SK-N-SH (cell line): ENCODE measurements at regions not wholly inside any gene's neighbourhood (a gene's known extent, or its start where the extent isn't known, plus 50 kb on each side); places are given as distances from the start of the nearest gene placed in this dataset.

ENCODE experiments used
- CTCF ChIA-PET: fragments of 300-600, 350-600 bp; formaldehyde crosslinking; extraction: SDS; loops from one replicate; lab custom pipeline; 2021; lab: Yijun Ruan, JAX
- POLR2A ChIA-PET: fragments of 350-600 bp; sonication (Branson Sonifier 250); formaldehyde crosslinking; extraction: SDS; loops from one replicate; lab custom pipeline; 2020; ENCODE audit warnings: antibody characterized with exemption, inconsistent platforms; lab: Yijun Ruan, JAX
- DNase-seq: peaks from one replicate; pipeline ENCODE4 v3.0.0; 2012
- H2AFZ ChIP-seq: fragments of 200-600 bp; sonication (generic); 2 replicates; pipeline ENCODE4 v1.8.1; 2016; ENCODE audit warnings: antibody characterized with exemption, mild to moderate bottlenecking, low read depth
- H3F3A ChIP-seq: fragments of 200-600 bp; sonication (generic); replicated peaks from 2 replicates; pipeline ENCODE3; 2016; ENCODE audit warnings: antibody characterized with exemption, mild to moderate bottlenecking; ENCODE audit not compliant: insufficient read depth
- H3K27ac ChIP-seq, 2 experiments: fragments of 200-500 bp in 1 of 2; fragments of 200-600 bp in 1 of 2; sonication (Bioruptor generic) in 1 of 2; sonication (generic), shearing (Covaris generic) in 1 of 2; 2 replicates each; pipeline versions ENCODE4 v1.5.1 to v1.6.1; 2014 to 2016; ENCODE audit warnings: low read depth in 2 of 2, inconsistent platforms in 1 of 2, low read length in 1 of 2, mild to moderate bottlenecking in 1 of 2, mixed read lengths in 1 of 2
- H3K27me3 ChIP-seq: fragments of 200-600 bp; sonication (generic), shearing (Covaris generic); 2 replicates; pipeline ENCODE4 v1.6.1; 2016; ENCODE audit warnings: mixed run types; ENCODE audit not compliant: insufficient read depth
- H3K36me3 ChIP-seq, 2 experiments: fragments of 200-500 bp in 1 of 2; fragments of 200-600 bp in 1 of 2; sonication (Bioruptor generic) in 1 of 2; sonication (generic) in 1 of 2; replicated peaks in 1 of 2; 2 replicates each; pipeline versions ENCODE3 to v1.5.1; 2014 to 2016; ENCODE audit warnings: low read length in 1 of 2, mild to moderate bottlenecking in 1 of 2; ENCODE audit not compliant: insufficient read depth in 2 of 2, control insufficient read depth in 1 of 2
- H3K4me1 ChIP-seq, 2 experiments: fragments of 200-500 bp in 1 of 2; fragments of 200-600 bp in 1 of 2; sonication (Bioruptor generic) in 1 of 2; sonication (generic), shearing (Covaris generic) in 1 of 2; 2 replicates each; pipeline versions ENCODE4 v1.5.1 to v1.6.1; 2014 to 2016; ENCODE audit warnings: low read depth in 1 of 2, low read length in 1 of 2, mixed run types in 1 of 2; ENCODE audit not compliant: insufficient read depth in 2 of 2, control insufficient read depth in 1 of 2
- H3K4me2 ChIP-seq: fragments of 200-600 bp; sonication (generic), shearing (Covaris generic); 2 replicates; pipeline ENCODE4 v1.6.1; 2017; ENCODE audit warnings: mixed run types
- H3K4me3 ChIP-seq, 2 experiments: fragments of 200-500 bp in 1 of 2; fragments of 200-600 bp in 1 of 2; sonication (Bioruptor generic) in 1 of 2; sonication (generic), shearing (Covaris generic) in 1 of 2; 2 replicates each; pipeline versions ENCODE4 v1.5.1 to v1.8.1; 2014 to 2016; ENCODE audit warnings: low read depth in 2 of 2, inconsistent platforms in 1 of 2, low read length in 1 of 2, mild to moderate bottlenecking in 1 of 2, mixed read lengths in 1 of 2, moderate library complexity in 1 of 2
- H3K79me2 ChIP-seq: fragments of 200-600 bp; sonication (generic); 2 replicates; pipeline ENCODE4 v1.8.1; 2017; ENCODE audit warnings: mild to moderate bottlenecking; ENCODE audit not compliant: insufficient read depth
- H3K9ac ChIP-seq: fragments of 200-600 bp; sonication (generic); 2 replicates; pipeline ENCODE4 v1.6.1; 2017; ENCODE audit warnings: mixed run types
- H3K9me2 ChIP-seq: fragments of 200-600 bp; sonication (generic); 2 replicates; pipeline ENCODE4 v1.6.1; 2017; ENCODE audit warnings: mixed run types
- H3K9me3 ChIP-seq: fragments of 200-600 bp; sonication (generic); 2 replicates; pipeline ENCODE4 v1.6.1; 2017; ENCODE audit warnings: mixed run types, mild to moderate bottlenecking, moderate library complexity
- H4K20me1 ChIP-seq: fragments of 200-600 bp; sonication (generic); 2 replicates; pipeline ENCODE4 v1.6.1; 2017; ENCODE audit warnings: mild to moderate bottlenecking, mixed run types; ENCODE audit not compliant: insufficient read depth
- CHD2 ChIP-seq: fragments of 150-350 bp; IDR thresholded peaks from 2 replicates; pipeline ENCODE4 v1.6.1; 2018; ENCODE audit warnings: low read length; ENCODE audit not compliant: partially characterized antibody
- ELF1 ChIP-seq: IDR thresholded peaks from 2 replicates; pipeline ENCODE4 v1.4.0; 2012
- EP300 ChIP-seq, 2 experiments: IDR thresholded peaks; 2 replicates each; pipeline versions ENCODE4 v1.4.0 to v1.6.1; 2012; ENCODE audit warnings: borderline replicate concordance in 1 of 2, low read depth in 1 of 2, low read length in 1 of 2
- EZH2phosphoT487 ChIP-seq: fragments of 200-600 bp; sonication (generic); IDR thresholded peaks from 2 replicates; pipeline ENCODE4 v1.6.1; 2017; ENCODE audit warnings: low read depth, mixed run types, mild to moderate bottlenecking, antibody characterized with exemption, moderate library complexity, borderline replicate concordance
- FOXJ3 ChIP-seq: sonication (generic); formaldehyde crosslinking; IDR thresholded peaks from 2 replicates; pipeline ENCODE4 v1.5.1; 2020; ENCODE audit warnings: mild to moderate bottlenecking, missing genetic modification reagents
- GABPA ChIP-seq: IDR thresholded peaks from 2 replicates; pipeline ENCODE4 v1.4.0; 2012; ENCODE audit warnings: low read depth, mild to moderate bottlenecking
- GATA2 ChIP-seq: sonication (generic); formaldehyde crosslinking; IDR thresholded peaks from 2 replicates; pipeline ENCODE4 v1.5.0; 2020; ENCODE audit warnings: mild to moderate bottlenecking, missing genetic modification reagents
- IRF3 ChIP-seq: fragments of 150-350 bp; IDR thresholded peaks from 2 replicates; pipeline ENCODE4 v1.6.1; 2016; ENCODE audit warnings: mild to moderate bottlenecking, low read depth, low read length
- MXI1 ChIP-seq: IDR thresholded peaks from 2 replicates; pipeline ENCODE4 v1.6.1; 2012; ENCODE audit warnings: mild to moderate bottlenecking, low read depth, low read length, improper control_type of control experiment
- NFIC ChIP-seq: IDR thresholded peaks from 2 replicates; pipeline ENCODE4 v1.4.0; 2012; ENCODE audit warnings: borderline replicate concordance
- NRF1 ChIP-seq: IDR thresholded peaks from 2 replicates; pipeline ENCODE4 v1.6.1; 2012; ENCODE audit warnings: low read depth, mild to moderate bottlenecking, low read length
- POLR2AphosphoS5 ChIP-seq: IDR thresholded peaks from 2 replicates; pipeline ENCODE4 v1.6.1; 2012; ENCODE audit warnings: low read depth, low read length
- RCOR1 ChIP-seq: fragments of 150-350 bp; IDR thresholded peaks from 2 replicates; pipeline ENCODE4 v1.6.1; 2017; ENCODE audit warnings: antibody characterized with exemption, low read length
- RFX5 ChIP-seq: IDR thresholded peaks from 2 replicates; pipeline ENCODE4 v1.6.1; 2012; ENCODE audit warnings: mild to moderate bottlenecking, improper control_type of control experiment, low read length
- RXRA ChIP-seq: IDR thresholded peaks from 2 replicates; pipeline ENCODE4 v1.4.0; 2012; ENCODE audit warnings: low read depth, mild to moderate bottlenecking, borderline replicate concordance
- SIN3A ChIP-seq: IDR thresholded peaks from 2 replicates; pipeline ENCODE4 v1.6.1; 2012; ENCODE audit warnings: low read depth, mild to moderate bottlenecking, low read length, moderate library complexity, borderline replicate concordance
- SMC3 ChIP-seq: IDR thresholded peaks from 2 replicates; pipeline ENCODE4 v1.6.1; 2012; ENCODE audit warnings: low read depth, low read length, improper control_type of control experiment
- TAF1 ChIP-seq: IDR thresholded peaks from 2 replicates; pipeline ENCODE4 v1.6.1; 2012; ENCODE audit warnings: low read depth, mild to moderate bottlenecking, low read length, moderate library complexity, borderline replicate concordance
- WGBS: methylation state at CpG from one replicate; pipeline ENCODE4 v1.1.6; 2017; ENCODE audit warnings: low lambda C conversion rate; 5-methylcytosine and 5-hydroxymethylcytosine counted together
- TF ChIP-seq, protein P1 (sequence below): IDR thresholded peaks from 2 replicates; pipeline ENCODE4; 2012

GRCh38 chr1:99447721-99448120 is 183.4 kb downstream of the PLPPR4 start:
- ChIA-PET CTCF (no interaction called here), POLR2A (no interaction called here)
- Histone ChIP-seq H3K36me3 (no peaks in the 10 kb centered on the region), H3K4me3 (no peak overlapping the region), H3K4me1 (no peaks in the 10 kb centered on the region; a peak in 1 of 4 replicates), H3K9ac (no peak overlapping the region), H3K9me3 (no peaks in the 10 kb centered on the region), H4K20me1 (no peaks in the 10 kb centered on the region), H3K4me2 (no peak overlapping the region), H3K9me2 (no peaks in the 10 kb centered on the region), H3K27ac (no peak overlapping the region), H3K27me3 (no peaks in the 10 kb centered on the region), H3K79me2 (no peaks in the 10 kb centered on the region), H3F3A (peaks cover 5% of the 10 kb centered on the region), H2AFZ (no peak overlapping the region)
- DNase-seq: no peak
- no peak for TF ChIP-seq RCOR1
- TF ChIP-seq ELF1: no peak
- no peak for TF ChIP-seq GABPA
- no peak for TF ChIP-seq IRF3
- TF ChIP-seq SIN3A: no peak
- no peak for TF ChIP-seq MXI1
- TF ChIP-seq NFIC: no peak
- TF ChIP-seq RFX5: no peak
- no peak for TF ChIP-seq FOXJ3 (CRISPR knock-in tag)
- no peak for TF ChIP-seq TAF1
- TF ChIP-seq EZH2phosphoT487: no peak
- no peak for TF ChIP-seq CHD2
- TF ChIP-seq RXRA: no peak
- no peak for TF ChIP-seq NRF1
- no peak for TF ChIP-seq GATA2 (CRISPR knock-in tag)

DNA sequence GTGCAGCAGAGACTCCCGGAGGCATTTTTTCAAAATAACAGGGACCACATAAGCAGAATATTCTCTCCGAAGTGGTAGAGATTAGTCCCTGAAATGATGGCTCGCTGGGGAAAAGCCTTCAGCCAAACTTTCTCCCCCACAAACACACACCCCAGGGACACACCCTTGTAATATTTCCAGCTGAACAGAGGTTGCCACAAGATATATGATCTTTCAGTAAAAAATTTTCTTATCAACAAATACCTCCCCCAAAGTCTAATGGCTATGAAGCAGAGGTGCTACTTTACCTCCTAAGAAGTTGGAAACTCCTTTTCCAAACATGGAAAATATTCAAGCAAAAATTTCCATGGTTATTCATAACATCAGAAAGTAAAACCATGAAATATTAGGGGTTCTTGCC is 190.2 kb upstream of the PALMD start:
- TF ChIP-seq EP300 (IDR thresholded peaks at IDR 0.05; ENCODE audit: borderline replicate concordance in 1 of 2, low read depth in 1 of 2, low read length in 1 of 2) (no peak), POLR2AphosphoS5 (no peak), EZH2phosphoT487 (no peak), SMC3 (no peak), ELF1 (no peak)
- TF ChIP-seq, protein P1, sequence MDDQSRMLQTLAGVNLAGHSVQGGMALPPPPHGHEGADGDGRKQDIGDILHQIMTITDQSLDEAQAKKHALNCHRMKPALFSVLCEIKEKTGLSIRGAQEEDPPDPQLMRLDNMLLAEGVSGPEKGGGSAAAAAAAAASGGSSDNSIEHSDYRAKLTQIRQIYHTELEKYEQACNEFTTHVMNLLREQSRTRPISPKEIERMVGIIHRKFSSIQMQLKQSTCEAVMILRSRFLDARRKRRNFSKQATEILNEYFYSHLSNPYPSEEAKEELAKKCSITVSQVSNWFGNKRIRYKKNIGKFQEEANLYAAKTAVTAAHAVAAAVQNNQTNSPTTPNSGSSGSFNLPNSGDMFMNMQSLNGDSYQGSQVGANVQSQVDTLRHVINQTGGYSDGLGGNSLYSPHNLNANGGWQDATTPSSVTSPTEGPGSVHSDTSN: no peak
- Histone ChIP-seq H3K9me3 (no peaks in the 10 kb centered on the region; the same call in 1 of the 2 replicates), H3K4me2 (no peak overlapping the region), H3K4me3 (no peak overlapping the region), H3K9me2 (no peaks in the 10 kb centered on the region), H3K79me2 (no peaks in the 10 kb centered on the region), H3F3A (peaks cover 27% of the 10 kb centered on the region), H3K9ac (no peak overlapping the region), H3K27ac (no peak overlapping the region), H2AFZ (no peak overlapping the region), H3K27me3 (no peaks in the 10 kb centered on the region), H3K36me3 (no peaks in the 10 kb centered on the region), H4K20me1 (no peaks in the 10 kb centered on the region), H3K4me1 (peaks cover 9 to 14% of the 10 kb centered on the region in 2 experiments)
- POLR2A ChIA-PET: no interaction called here
- CTCF ChIA-PET: interaction anchor here (1.2 kb wide), 2 partner anchors 178 to 275 kb away, joined by 3 read pairs; no protein-coding TSS in a partner anchor
- WGBS: 95% methylated on average over 3 of the region's 3 CpGs
- DNase-seq: no peak
